ENCODE measurements at regions not wholly inside any gene's neighbourhood (a gene's known extent, or its start where the extent isn't known, plus 50 kb on each side); places are given as distances from the start of the nearest gene placed in this dataset.
A peak's percentile ranks its signal among the peaks of the same experiment; 100 is the strongest.

DNA sequence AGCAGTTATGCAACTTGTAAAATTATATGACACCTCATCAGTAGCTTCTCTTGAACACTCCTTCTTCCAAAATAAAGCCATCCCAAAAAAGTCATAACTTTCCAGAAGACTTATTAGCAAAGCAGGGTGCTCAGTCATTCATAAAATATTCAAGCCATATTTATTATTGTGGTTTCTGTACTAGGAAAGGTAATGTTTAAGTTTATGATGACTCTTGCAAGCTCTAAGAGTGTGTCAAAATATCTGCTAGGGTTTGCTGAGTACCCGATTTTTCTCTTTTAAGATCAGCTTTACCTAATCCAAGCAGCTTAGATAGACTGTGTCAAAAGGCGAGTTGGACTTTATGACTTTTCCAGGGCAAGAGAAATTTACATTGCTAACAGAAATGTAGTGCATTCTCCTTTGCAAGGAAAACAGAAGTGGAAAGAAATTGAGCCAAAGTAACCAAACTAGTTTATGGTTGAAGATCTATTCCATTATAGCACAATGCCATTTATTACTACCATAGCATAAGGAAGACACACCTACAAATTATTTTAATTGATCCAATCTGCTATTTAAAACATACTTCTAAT, 98.0 kb upstream of the SOX6 start:
- Histone ChIP-seq H3K9me3 (ENCODE audit: control insufficient read depth, insufficient read depth, low read length) (no peaks in the 10 kb centered on the region), H3K27ac (ENCODE audit: low read depth, low read length) (no peak overlapping the region), H3K27me3 (ENCODE audit: control insufficient read depth, insufficient read depth, low read length) (no peaks in the 10 kb centered on the region), H3K4me3 (ENCODE audit: low read depth, low read length) (no peak overlapping the region)
- ChIA-PET CTCF (interaction anchor here (0.8 to 2.1 kb wide), 3 partner anchors 12 to 805 kb away, joined by 3 to 7 read pairs (median 3); no protein-coding TSS in a partner anchor), POLR2A (interaction anchor here (0.6 kb wide), 1 partner anchor 561 kb away, joined by 3 read pairs; no protein-coding TSS in a partner anchor)
- TF ChIP-seq, protein P1, sequence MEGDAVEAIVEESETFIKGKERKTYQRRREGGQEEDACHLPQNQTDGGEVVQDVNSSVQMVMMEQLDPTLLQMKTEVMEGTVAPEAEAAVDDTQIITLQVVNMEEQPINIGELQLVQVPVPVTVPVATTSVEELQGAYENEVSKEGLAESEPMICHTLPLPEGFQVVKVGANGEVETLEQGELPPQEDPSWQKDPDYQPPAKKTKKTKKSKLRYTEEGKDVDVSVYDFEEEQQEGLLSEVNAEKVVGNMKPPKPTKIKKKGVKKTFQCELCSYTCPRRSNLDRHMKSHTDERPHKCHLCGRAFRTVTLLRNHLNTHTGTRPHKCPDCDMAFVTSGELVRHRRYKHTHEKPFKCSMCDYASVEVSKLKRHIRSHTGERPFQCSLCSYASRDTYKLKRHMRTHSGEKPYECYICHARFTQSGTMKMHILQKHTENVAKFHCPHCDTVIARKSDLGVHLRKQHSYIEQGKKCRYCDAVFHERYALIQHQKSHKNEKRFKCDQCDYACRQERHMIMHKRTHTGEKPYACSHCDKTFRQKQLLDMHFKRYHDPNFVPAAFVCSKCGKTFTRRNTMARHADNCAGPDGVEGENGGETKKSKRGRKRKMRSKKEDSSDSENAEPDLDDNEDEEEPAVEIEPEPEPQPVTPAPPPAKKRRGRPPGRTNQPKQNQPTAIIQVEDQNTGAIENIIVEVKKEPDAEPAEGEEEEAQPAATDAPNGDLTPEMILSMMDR (IDR thresholded peaks at IDR 0.05; ENCODE audit: low read depth, low read length), result no peak
- DNase-seq (ENCODE audit: low read depth, low spot score), result peak; percentile 1

DNA sequence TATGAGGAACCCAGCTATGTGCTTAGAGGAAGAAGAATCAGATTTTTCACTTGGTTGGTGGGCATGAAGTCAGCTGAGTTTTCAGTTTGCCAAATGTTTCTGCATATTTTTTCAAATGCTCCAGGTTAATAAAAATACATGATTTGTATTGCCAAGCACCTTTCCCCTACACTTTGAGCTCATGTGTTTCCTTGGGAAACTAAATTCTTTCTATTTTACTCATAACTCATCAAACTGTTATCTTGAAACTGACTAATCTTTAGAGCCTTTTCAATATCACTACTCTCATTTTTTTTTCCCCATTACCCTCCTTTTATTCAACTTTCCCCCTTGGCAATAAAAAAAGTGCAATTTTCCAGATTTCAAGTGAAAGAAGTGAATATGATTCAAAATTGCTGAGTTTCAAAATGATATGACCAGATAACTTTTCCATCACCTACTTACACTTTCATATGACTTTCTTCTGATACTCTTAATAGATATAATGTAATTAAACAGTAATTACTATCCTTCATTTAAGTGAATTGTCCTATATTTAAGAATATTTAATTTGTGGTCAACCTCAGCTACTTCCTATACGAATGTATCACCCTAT, 91.9 kb upstream of the SOX6 start:
- TF ChIP-seq, protein P1 (IDR thresholded peaks at IDR 0.05; ENCODE audit: low read depth, low read length), result no peak
- Histone ChIP-seq H3K4me3 (ENCODE audit: low read depth, low read length) (no peak overlapping the region), H3K27me3 (ENCODE audit: control insufficient read depth, insufficient read depth, low read length) (no peaks in the 10 kb centered on the region), H3K27ac (ENCODE audit: low read depth, low read length) (no peak overlapping the region), H3K9me3 (ENCODE audit: control insufficient read depth, insufficient read depth, low read length) (no peaks in the 10 kb centered on the region)
- POLR2A ChIA-PET, result no interaction called here
- no peak for DNase-seq (ENCODE audit: low read depth, low spot score)
- CTCF ChIA-PET, result no interaction called here

DNA sequence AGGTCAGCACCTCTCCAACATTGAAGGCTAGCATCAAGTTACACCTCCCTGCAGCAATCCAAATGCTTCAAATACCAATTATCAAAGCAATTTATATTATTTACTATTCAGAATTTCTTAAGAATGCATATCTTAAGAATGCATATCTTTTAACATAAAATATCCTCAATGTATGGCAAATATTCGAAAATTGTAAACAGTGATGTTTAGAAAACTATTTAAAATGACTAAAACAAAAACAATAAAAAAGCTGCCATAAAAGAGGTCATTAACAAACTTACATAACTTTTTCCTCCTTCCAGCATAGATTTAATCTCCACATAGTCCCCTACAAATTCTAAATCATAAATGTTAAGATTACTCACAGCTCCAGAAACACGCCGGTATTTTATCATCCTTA, 85.1 kb upstream of the SOX6 start:
- Histone ChIP-seq H3K4me3 (ENCODE audit: low read depth, low read length) (no peak overlapping the region), H3K27ac (ENCODE audit: low read depth, low read length) (no peak overlapping the region), H3K9me3 (ENCODE audit: control insufficient read depth, insufficient read depth, low read length) (no peaks in the 10 kb centered on the region), H3K27me3 (ENCODE audit: control insufficient read depth, insufficient read depth, low read length) (no peaks in the 10 kb centered on the region)
- ChIA-PET POLR2A (no interaction called here), CTCF (no interaction called here)
- TF ChIP-seq, protein P1 (IDR thresholded peaks at IDR 0.05; ENCODE audit: low read depth, low read length), result no peak
- DNase-seq (ENCODE audit: low read depth, low spot score), result no peak

DNA sequence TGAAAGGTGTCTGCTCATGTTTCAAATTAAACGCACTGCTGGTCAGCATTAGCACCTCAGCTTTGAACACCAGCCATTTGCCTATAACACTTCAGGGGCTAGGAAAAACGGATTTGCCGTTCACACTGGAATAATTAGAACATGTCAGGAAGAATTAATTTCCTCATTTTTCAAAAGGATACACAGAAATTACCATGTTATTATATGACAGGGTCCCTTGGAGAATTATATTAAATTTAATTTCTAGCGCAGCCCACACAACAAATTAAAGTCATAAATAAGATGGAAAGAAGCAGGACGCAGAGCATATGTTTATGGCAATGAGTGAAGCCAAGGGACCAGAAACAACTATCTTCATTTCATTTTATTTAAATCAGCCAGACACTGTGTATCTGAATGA, 83.8 kb upstream of the SOX6 start:
- H3K27me3 ChIP-seq (ENCODE audit: control insufficient read depth, insufficient read depth, low read length), result no peaks in the 10 kb centered on the region
- ChIA-PET CTCF (no interaction called here), POLR2A (no interaction called here)
- no peak for DNase-seq (ENCODE audit: low read depth, low spot score)
- no peaks in the 10 kb centered on the region for H3K9me3 ChIP-seq (ENCODE audit: control insufficient read depth, insufficient read depth, low read length)
- TF ChIP-seq, protein P1 (IDR thresholded peaks at IDR 0.05; ENCODE audit: low read depth, low read length), result no peak
- no peak overlapping the region for H3K4me3 ChIP-seq (ENCODE audit: low read depth, low read length)
- H3K27ac ChIP-seq (ENCODE audit: low read depth, low read length), result no peak overlapping the region

DNA sequence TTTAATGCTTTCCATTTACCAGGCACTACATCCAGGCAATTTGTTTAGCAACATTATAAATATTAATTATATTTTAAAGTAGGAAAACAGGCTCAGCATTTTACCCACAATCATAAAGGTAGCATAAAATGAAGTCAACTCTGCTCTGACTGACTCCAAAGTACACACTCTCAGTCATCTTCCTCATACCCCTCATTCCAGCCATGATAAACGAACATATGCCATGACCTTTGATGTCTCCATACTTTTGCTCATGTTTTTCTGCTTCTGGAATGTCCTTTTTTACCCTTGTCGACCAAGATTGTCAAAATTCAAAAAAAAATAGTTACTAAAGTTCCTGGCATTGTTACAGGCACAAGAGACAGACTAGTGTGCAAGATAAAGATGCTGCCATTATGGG, 77.7 kb upstream of the SOX6 start:
- H3K27me3 ChIP-seq (ENCODE audit: control insufficient read depth, insufficient read depth, low read length), result no peaks in the 10 kb centered on the region
- peaks cover 3% of the 10 kb centered on the region; the same call in 1 of the 2 replicates for H3K9me3 ChIP-seq (ENCODE audit: control insufficient read depth, insufficient read depth, low read length)
- CTCF ChIA-PET, result no interaction called here
- no peak overlapping the region for H3K27ac ChIP-seq (ENCODE audit: low read depth, low read length)
- no peak for DNase-seq (ENCODE audit: low read depth, low spot score)
- no peak overlapping the region for H3K4me3 ChIP-seq (ENCODE audit: low read depth, low read length)
- POLR2A ChIA-PET, result no interaction called here
- TF ChIP-seq, protein P1 (IDR thresholded peaks at IDR 0.05; ENCODE audit: low read depth, low read length), result no peak
